Activated naive CD8-positive, alpha-beta T cell treated with anti-CD3 and anti-CD28 coated beads for 36 hours (primary cell): ENCODE measurements at regions not wholly inside any gene's neighbourhood (a gene's known extent, or its start where the extent isn't known, plus 50 kb on each side); places are given as distances from the start of the nearest gene placed in this dataset.

Source experiments
- DNase-seq: peaks from one replicate; pipeline ENCODE4 v3.0.0; 2021
- H3K27ac Mint-ChIP-seq: one replicate; pipeline ENCODE4 v1.8.0; 2022; ENCODE audit warnings: mild to moderate bottlenecking, moderate library complexity, mixed read lengths
- H3K27me3 Mint-ChIP-seq: one replicate; pipeline ENCODE4 v1.8.0; 2022; ENCODE audit warnings: mild to moderate bottlenecking, mixed read lengths
- H3K36me3 Mint-ChIP-seq: one replicate; pipeline ENCODE4 v1.8.0; 2021; ENCODE audit warnings: mild to moderate bottlenecking, mixed read lengths
- H3K4me1 Mint-ChIP-seq: one replicate; pipeline ENCODE4 v1.8.0; 2021; ENCODE audit warnings: mixed read lengths
- H3K4me3 Mint-ChIP-seq: one replicate; pipeline ENCODE4 v1.8.0; 2022; ENCODE audit warnings: mild to moderate bottlenecking, moderate library complexity, mixed read lengths
- H3K9me3 Mint-ChIP-seq: one replicate; pipeline ENCODE4 v1.8.0; 2022; ENCODE audit warnings: mixed read lengths

DNA sequence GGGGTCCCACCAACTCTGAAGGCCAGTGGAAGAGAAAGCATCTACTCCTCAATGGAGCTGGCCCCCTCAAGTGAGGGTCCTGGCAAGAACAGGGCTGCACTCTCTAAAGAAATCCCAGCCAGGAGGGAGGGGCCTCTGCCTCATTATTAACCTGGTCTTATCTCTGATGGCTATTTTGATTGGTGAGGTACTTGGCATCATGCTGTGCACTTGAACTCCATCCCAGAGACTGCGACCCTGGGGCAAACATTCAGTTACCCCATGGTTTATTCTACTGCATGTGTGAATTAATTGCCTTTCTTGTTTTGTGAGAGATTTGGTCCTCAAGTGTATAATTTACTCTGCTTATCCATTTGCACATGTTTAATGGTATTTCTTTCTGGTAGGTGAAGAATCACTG is 55.0 kb upstream of the ETV3 start:
- Mint-ChIP-seq H3K4me1 (peaks cover 5% of the 10 kb centered on the region), H3K36me3 (no peaks in the 10 kb centered on the region), H3K4me3 (no peak overlapping the region), H3K27me3 (peaks cover 42% of the 10 kb centered on the region), H3K27ac (no peak overlapping the region), H3K9me3 (no peaks in the 10 kb centered on the region)
- no peak for DNase-seq

GRCh38 chr1:157189986-157190982 is 52.1 kb upstream of the ETV3 start:
- Mint-ChIP-seq H3K27ac (no peak overlapping the region), H3K27me3 (peaks cover 29% of the 10 kb centered on the region), H3K36me3 (no peaks in the 10 kb centered on the region), H3K9me3 (no peaks in the 10 kb centered on the region), H3K4me1 (peaks cover 3% of the 10 kb centered on the region), H3K4me3 (no peak overlapping the region)
- DNase-seq = no peak

DNA sequence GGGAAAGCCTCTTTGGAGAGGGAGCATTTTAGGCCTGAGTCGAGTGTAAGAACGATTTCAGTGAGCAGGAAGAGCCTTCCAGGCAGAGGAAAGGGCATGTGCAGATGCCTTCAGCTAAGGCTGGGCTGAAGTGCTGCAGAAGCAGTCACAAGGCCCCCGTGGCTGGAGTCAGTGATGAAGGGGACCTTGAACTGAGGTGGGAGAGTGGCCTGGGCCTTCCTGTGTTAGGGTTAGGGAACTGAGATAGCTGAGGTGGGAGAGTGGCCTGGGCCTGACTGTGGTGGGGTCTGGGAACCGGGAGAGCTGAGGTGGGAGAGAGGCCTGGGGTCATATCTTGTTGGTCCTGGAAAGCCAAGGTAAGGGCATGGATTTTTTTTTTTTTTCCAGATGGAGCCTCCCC is 50.9 kb upstream of the ETV3 start:
- Mint-ChIP-seq H3K4me1 (peaks cover 3% of the 10 kb centered on the region), H3K27ac (no peak overlapping the region), H3K36me3 (no peaks in the 10 kb centered on the region), H3K27me3 (peaks cover 25% of the 10 kb centered on the region), H3K4me3 (no peak overlapping the region), H3K9me3 (no peaks in the 10 kb centered on the region)
- DNase-seq = no peak
